ENCODE measurements at regions not wholly inside any gene's neighbourhood (a gene's known extent, or its start where the extent isn't known, plus 50 kb on each side); places are given as distances from the start of the nearest gene placed in this dataset.
A peak's percentile ranks its signal among the peaks of the same experiment; 100 is the strongest.

DNA sequence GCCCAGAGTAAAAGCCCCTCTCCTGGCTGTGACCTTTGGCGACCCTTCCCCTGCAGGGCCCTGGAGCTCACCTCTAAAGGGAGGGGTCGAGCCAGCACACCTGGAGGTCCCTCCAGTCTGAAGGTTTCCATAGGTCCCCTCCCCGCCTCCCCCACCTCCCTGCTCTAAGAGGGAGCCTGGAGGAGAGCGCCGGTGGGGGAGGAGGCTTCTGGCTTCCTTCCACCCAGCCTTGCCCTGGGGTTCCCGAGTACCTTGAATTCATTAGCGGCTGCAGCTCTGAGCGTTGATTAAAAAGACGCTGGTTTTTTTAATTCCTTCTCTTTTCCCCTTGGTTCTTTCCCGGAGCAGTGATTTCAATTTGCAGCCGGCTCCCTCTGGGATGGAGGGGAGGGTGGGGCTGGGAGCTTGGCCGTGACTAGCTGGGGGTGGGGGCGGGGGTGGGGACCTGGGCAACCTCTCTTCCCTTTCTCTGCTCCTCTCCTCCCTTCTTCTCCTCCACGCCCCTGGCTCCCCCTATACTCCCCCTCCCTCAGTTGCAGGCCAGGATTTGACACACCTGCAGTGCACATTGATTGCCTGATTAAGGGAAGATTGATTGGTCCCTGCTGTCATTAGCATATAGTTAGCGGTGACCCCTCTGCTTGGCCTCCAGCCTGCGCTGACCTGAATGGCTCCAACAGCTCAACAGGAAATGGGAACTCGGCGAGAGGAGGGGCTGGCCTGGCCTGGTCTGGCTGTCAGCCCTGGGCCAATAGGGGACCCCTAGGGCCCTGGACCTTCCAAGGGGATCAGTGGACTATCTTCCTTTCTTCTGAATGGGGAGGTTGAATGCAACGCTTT lies 67.5 kb upstream of the RAPGEF1 start:
- H3K36me3 Mint-ChIP-seq (ENCODE audit: low read depth) = no peaks in the 10 kb centered on the region
- no peak overlapping the region; the same call in 1 of the 2 replicates for H3K27ac Mint-ChIP-seq
- no peaks in the 10 kb centered on the region for H3K36me3 ChIP-seq (ENCODE audit: insufficient read depth)
- H3K4me1 Mint-ChIP-seq = peaks cover 54% of the 10 kb centered on the region
- DNase-seq (ENCODE audit: low spot score) (peak; percentile 88), ATAC-seq (peak; percentile 86)
- H3K4me1 ChIP-seq (ENCODE audit: insufficient read depth) = peaks cover 25% of the 10 kb centered on the region
- no peaks in the 10 kb centered on the region for H3K9me2 ChIP-seq (ENCODE audit: insufficient read depth)
- no peak overlapping the region; the same call in 1 of the 2 replicates for H3K27ac ChIP-seq (ENCODE audit: low read depth)
- no peaks in the 10 kb centered on the region for H3F3A ChIP-seq (replicated peaks; ENCODE audit: low read depth)
- peak overlapping the region; percentile 48; the same call in 1 of the 2 replicates for H2AFZ ChIP-seq
- peak overlapping the region; percentile 52 for H3K4me3 ChIP-seq
- no peaks in the 10 kb centered on the region for H3K27me3 ChIP-seq (ENCODE audit: insufficient read depth)
- peak overlapping the region; percentile 82 for H3K4me2 ChIP-seq
- H3K79me2 ChIP-seq (replicated peaks; ENCODE audit: insufficient read depth) = no peaks in the 10 kb centered on the region
- no peaks in the 10 kb centered on the region for H4K20me1 ChIP-seq (replicated peaks; ENCODE audit: insufficient read depth)
- peaks cover 16% of the 10 kb centered on the region for H3K27me3 Mint-ChIP-seq (ENCODE audit: insufficient read depth, low read depth, poor library complexity)
- no peaks in the 10 kb centered on the region for H3K9me3 Mint-ChIP-seq
- TF ChIP-seq POLR2AphosphoS5 (IDR thresholded peaks at IDR 0.05; ENCODE audit: low read depth) (peak; percentile 45), CREB1 (CRISPR knock-in tag; IDR thresholded peaks at IDR 0.05; ENCODE audit: low read depth) (no peak)
- peak overlapping the region; percentile 79 for H3K4me3 Mint-ChIP-seq

DNA sequence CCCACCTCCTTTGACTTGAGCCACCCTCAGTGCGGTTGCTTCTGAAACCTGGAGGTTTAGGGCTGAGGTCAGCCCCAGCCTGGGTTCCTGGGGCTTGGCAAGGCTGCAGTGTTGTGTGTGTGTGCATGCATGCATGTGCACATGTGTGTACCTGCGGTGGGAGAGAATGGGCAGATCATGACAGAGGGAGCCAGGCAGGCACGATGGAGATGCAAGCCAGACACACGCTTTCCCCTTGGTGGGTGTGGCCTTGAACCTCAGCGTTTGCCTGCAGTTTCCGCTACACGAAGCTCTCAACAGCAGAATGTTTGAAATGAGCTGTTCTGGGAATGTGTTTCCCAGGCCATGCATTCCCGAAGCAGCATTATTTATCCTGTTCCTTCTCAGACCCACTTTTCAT lies 65.9 kb upstream of the RAPGEF1 start:
- H3K4me3 ChIP-seq = no peak overlapping the region; the same call in 1 of the 2 replicates
- H3F3A ChIP-seq (replicated peaks; ENCODE audit: low read depth) = no peaks in the 10 kb centered on the region

DNA sequence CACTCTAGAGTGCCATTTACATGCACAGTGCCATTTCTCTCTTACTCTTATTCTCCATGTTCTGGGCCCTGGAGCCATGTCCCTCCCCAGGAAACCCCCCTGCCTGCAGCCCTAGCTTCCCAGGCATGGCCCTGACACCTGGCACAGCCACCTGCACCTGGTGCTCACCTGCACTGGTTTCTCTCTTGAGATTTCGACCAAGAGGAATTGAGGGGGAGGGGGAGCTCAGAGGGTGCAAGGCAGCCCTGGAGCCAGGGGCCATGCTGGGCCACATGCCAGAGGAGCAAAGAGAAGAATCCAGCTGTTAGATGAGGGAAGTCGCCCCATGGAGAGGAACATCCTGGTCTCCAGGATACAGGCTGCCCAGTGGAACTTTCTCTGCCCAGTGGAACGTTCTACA lies 65.0 kb upstream of the RAPGEF1 start:
- H3K27ac Mint-ChIP-seq = no peak overlapping the region
- Histone ChIP-seq H4K20me1 (replicated peaks; ENCODE audit: insufficient read depth) (no peaks in the 10 kb centered on the region), H3K79me2 (replicated peaks; ENCODE audit: insufficient read depth) (no peaks in the 10 kb centered on the region), H3F3A (replicated peaks; ENCODE audit: low read depth) (no peaks in the 10 kb centered on the region), H3K36me3 (ENCODE audit: insufficient read depth) (no peaks in the 10 kb centered on the region), H2AFZ (no peak overlapping the region), H3K4me1 (ENCODE audit: insufficient read depth) (peaks cover 25% of the 10 kb centered on the region), H3K4me3 (no peak overlapping the region), H3K9me2 (ENCODE audit: insufficient read depth) (no peaks in the 10 kb centered on the region), H3K27ac (ENCODE audit: low read depth) (no peak overlapping the region), H3K4me2 (no peak overlapping the region), H3K27me3 (ENCODE audit: insufficient read depth) (no peaks in the 10 kb centered on the region)
- H3K27me3 Mint-ChIP-seq (ENCODE audit: insufficient read depth, low read depth, poor library complexity) = peaks cover 20% of the 10 kb centered on the region
- no peaks in the 10 kb centered on the region for H3K9me3 Mint-ChIP-seq
- no peak overlapping the region; the same call in 2 of the 3 replicates for H3K4me3 Mint-ChIP-seq
- no peak for DNase-seq (ENCODE audit: low spot score)
- H3K4me1 Mint-ChIP-seq = peaks cover 48% of the 10 kb centered on the region
- ATAC-seq = no peak
- no peaks in the 10 kb centered on the region for H3K36me3 Mint-ChIP-seq (ENCODE audit: low read depth)
- no peak for TF ChIP-seq ETS1 (IDR thresholded peaks at IDR 0.05)
- TF ChIP-seq NANOG (IDR thresholded peaks at IDR 0.05; ENCODE audit: borderline replicate concordance) = no peak
- TF ChIP-seq, protein P1, sequence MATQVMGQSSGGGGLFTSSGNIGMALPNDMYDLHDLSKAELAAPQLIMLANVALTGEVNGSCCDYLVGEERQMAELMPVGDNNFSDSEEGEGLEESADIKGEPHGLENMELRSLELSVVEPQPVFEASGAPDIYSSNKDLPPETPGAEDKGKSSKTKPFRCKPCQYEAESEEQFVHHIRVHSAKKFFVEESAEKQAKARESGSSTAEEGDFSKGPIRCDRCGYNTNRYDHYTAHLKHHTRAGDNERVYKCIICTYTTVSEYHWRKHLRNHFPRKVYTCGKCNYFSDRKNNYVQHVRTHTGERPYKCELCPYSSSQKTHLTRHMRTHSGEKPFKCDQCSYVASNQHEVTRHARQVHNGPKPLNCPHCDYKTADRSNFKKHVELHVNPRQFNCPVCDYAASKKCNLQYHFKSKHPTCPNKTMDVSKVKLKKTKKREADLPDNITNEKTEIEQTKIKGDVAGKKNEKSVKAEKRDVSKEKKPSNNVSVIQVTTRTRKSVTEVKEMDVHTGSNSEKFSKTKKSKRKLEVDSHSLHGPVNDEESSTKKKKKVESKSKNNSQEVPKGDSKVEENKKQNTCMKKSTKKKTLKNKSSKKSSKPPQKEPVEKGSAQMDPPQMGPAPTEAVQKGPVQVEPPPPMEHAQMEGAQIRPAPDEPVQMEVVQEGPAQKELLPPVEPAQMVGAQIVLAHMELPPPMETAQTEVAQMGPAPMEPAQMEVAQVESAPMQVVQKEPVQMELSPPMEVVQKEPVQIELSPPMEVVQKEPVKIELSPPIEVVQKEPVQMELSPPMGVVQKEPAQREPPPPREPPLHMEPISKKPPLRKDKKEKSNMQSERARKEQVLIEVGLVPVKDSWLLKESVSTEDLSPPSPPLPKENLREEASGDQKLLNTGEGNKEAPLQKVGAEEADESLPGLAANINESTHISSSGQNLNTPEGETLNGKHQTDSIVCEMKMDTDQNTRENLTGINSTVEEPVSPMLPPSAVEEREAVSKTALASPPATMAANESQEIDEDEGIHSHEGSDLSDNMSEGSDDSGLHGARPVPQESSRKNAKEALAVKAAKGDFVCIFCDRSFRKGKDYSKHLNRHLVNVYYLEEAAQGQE (IDR thresholded peaks at IDR 0.05; ENCODE audit: unreplicated experiment) = no peak

More for the DNA sequence above, 65.9 kb upstream of the RAPGEF1 start:
- DNase-seq (ENCODE audit: low spot score) (no peak), ATAC-seq (no peak)
- no peak overlapping the region for H3K27ac Mint-ChIP-seq
- H3K9me3 Mint-ChIP-seq = no peaks in the 10 kb centered on the region
- Histone ChIP-seq H4K20me1 (replicated peaks; ENCODE audit: insufficient read depth) (no peaks in the 10 kb centered on the region), H3K27me3 (ENCODE audit: insufficient read depth) (no peaks in the 10 kb centered on the region), H3K36me3 (ENCODE audit: insufficient read depth) (no peaks in the 10 kb centered on the region), H3K4me2 (peak overlapping the region; percentile 82), H3K9me2 (ENCODE audit: insufficient read depth) (no peaks in the 10 kb centered on the region), H3K79me2 (replicated peaks; ENCODE audit: insufficient read depth) (no peaks in the 10 kb centered on the region), H3K4me1 (ENCODE audit: insufficient read depth) (peaks cover 25% of the 10 kb centered on the region), H3K27ac (ENCODE audit: low read depth) (no peak overlapping the region), H2AFZ (no peak overlapping the region)
- peak overlapping the region; percentile 79; the same call in 2 of the 3 replicates for H3K4me3 Mint-ChIP-seq
- H3K27me3 Mint-ChIP-seq (ENCODE audit: insufficient read depth, low read depth, poor library complexity) = peaks cover 16% of the 10 kb centered on the region
- H3K36me3 Mint-ChIP-seq (ENCODE audit: low read depth) = no peaks in the 10 kb centered on the region
- TF ChIP-seq NANOG (IDR thresholded peaks at IDR 0.05; ENCODE audit: borderline replicate concordance) (no peak), EZH2 (IDR thresholded peaks at IDR 0.05; ENCODE audit: low read depth, unreplicated experiment) (no peak)
- peaks cover 54% of the 10 kb centered on the region for H3K4me1 Mint-ChIP-seq
